GM18907 (cell line): ENCODE measurements at regions not wholly inside any gene's neighbourhood (a gene's known extent, or its start where the extent isn't known, plus 50 kb on each side); places are given as distances from the start of the nearest gene placed in this dataset.
"Not testable (repeated sequence)": the region's sequence is repeated elsewhere in the genome, so short reads cannot be mapped to it uniquely, and the experiment has no call there.

Experiments
- ATAC-seq: cut with Tn5 transposase; IDR thresholded peaks from one replicate; pipeline ENCODE4 v1.9.1; 2021; ENCODE audit warnings: mild to moderate bottlenecking, moderate library complexity; ENCODE audit not compliant: unreplicated experiment

GRCh38 chr21:5065240-5066211 is 5455.9 kb upstream of the TPTE start:
- peak; percentile 85 for ATAC-seq

- not testable (repeated sequence) for ATAC-seq
These were observed 5454.6 kb upstream of the TPTE start for GRCh38 chr21:5066682-5067251.

GRCh38 chr21:5067326-5068048 is 5453.9 kb upstream of the TPTE start:
- ATAC-seq: not testable (repeated sequence)

GRCh38 chr21:5068649-5069048 is 5452.7 kb upstream of the TPTE start:
- ATAC-seq: not testable (repeated sequence)

GRCh38 chr21:5071180-5071579 is 5450.2 kb upstream of the TPTE start:
- ATAC-seq: not testable (repeated sequence)

- not testable (repeated sequence) for ATAC-seq
These were observed 5444.5 kb upstream of the TPTE start for GRCh38 chr21:5076854-5077253.

GRCh38 chr21:5079361-5079760 is 5442.0 kb upstream of the TPTE start:
- ATAC-seq: not testable (repeated sequence)

- not testable (repeated sequence) for ATAC-seq
These were observed 5441.4 kb upstream of the TPTE start for GRCh38 chr21:5080015-5080414.

GRCh38 chr21:5084246-5084645 is 5437.1 kb upstream of the TPTE start:
- ATAC-seq: not testable (repeated sequence)

- ATAC-seq: not testable (repeated sequence)
These were observed 5435.9 kb upstream of the TPTE start for GRCh38 chr21:5085456-5085855.

GRCh38 chr21:5086416-5086815 is 5435.0 kb upstream of the TPTE start:
- ATAC-seq: not testable (repeated sequence)

GRCh38 chr21:5088820-5089219 is 5432.6 kb upstream of the TPTE start:
- ATAC-seq: not testable (repeated sequence)

GRCh38 chr21:5089399-5090089 is 5431.8 kb upstream of the TPTE start:
- not testable (repeated sequence) for ATAC-seq

- ATAC-seq: not testable (repeated sequence)
These were observed 5431.0 kb upstream of the TPTE start for GRCh38 chr21:5090132-5091079.

GRCh38 chr21:5091274-5091673 is 5430.1 kb upstream of the TPTE start:
- not testable (repeated sequence) for ATAC-seq

GRCh38 chr21:5095628-5096027 is 5425.8 kb upstream of the TPTE start:
- not testable (repeated sequence) for ATAC-seq

GRCh38 chr21:5098010-5098743 is 5423.2 kb upstream of the TPTE start:
- not testable (repeated sequence) for ATAC-seq

GRCh38 chr21:5100604-5101174 is 5420.7 kb upstream of the TPTE start:
- not testable (repeated sequence) for ATAC-seq
